ENCODE measurements at regions not wholly inside any gene's neighbourhood (a gene's known extent, or its start where the extent isn't known, plus 50 kb on each side); places are given as distances from the start of the nearest gene placed in this dataset.

DNA sequence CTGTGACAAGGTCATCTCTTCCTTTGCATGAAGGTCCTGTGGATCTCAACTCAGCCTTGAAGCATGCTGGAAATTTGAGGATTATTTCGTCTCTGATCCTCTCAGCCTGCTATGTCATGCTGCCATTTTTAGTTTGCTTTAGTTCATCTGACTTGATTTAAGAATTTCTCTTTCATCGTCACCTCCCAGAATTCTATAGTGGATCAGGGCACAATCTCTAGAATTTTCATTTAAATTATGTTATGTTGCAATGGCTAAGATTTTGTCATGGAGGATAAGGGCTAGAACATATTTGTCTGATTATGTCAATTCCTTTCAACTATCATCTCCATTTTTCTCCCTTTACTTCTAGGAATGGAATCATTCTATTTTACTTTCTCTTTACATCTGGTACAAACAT is 98.8 kb downstream of the PCDH10 start:
- Histone ChIP-seq H3K27me3 (no peaks in the 10 kb centered on the region), H3K27ac (no peak overlapping the region), H3K4me1 (no peaks in the 10 kb centered on the region), H3K36me3 (no peaks in the 10 kb centered on the region), H3K9me3 (no peaks in the 10 kb centered on the region), H3K4me3 (no peak overlapping the region)
- TF ChIP-seq EP300 (IDR thresholded peaks at IDR 0.05) (no peak), POLR2A (IDR thresholded peaks at IDR 0.05) (no peak)
- intact Hi-C loops (cut with DNase I; ENCODE audit: low total_unique reads), result no loop called here
- DNase-seq, result no peak
- 79 to 93% (median 85%) methylated on average over 2 of the region's 2 CpGs for WGBS, 5 donors

DNA sequence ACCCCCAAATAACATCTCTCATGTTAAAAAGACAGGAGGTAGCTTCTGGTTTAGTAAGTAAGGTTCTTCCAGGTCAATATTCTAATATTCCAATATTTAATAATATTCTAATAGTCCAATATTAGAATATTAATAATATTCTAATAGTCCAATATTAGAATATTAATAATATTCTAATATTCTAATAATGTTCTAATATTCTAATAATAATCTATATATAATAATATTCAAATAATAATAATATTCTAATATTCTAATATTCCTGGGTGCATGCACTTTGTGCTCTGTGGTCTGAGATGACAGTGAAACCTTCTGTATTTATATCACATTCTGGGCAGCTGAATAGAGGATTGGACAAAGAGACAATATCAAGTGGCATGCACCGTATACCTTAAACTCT is 96.1 kb downstream of the PCDH10 start:
- Histone ChIP-seq H3K4me1 (no peaks in the 10 kb centered on the region), H3K27ac (no peak overlapping the region), H3K9me3 (no peaks in the 10 kb centered on the region), H3K36me3 (no peaks in the 10 kb centered on the region), H3K4me3 (no peak overlapping the region), H3K27me3 (no peaks in the 10 kb centered on the region)
- WGBS, 5 donors, result 92 to 96% (median 93%) methylated on average over 1 of the region's 1 CpG
- no peak for DNase-seq
- TF ChIP-seq, protein P1, sequence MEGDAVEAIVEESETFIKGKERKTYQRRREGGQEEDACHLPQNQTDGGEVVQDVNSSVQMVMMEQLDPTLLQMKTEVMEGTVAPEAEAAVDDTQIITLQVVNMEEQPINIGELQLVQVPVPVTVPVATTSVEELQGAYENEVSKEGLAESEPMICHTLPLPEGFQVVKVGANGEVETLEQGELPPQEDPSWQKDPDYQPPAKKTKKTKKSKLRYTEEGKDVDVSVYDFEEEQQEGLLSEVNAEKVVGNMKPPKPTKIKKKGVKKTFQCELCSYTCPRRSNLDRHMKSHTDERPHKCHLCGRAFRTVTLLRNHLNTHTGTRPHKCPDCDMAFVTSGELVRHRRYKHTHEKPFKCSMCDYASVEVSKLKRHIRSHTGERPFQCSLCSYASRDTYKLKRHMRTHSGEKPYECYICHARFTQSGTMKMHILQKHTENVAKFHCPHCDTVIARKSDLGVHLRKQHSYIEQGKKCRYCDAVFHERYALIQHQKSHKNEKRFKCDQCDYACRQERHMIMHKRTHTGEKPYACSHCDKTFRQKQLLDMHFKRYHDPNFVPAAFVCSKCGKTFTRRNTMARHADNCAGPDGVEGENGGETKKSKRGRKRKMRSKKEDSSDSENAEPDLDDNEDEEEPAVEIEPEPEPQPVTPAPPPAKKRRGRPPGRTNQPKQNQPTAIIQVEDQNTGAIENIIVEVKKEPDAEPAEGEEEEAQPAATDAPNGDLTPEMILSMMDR (IDR thresholded peaks at IDR 0.05), result no peak
- TF ChIP-seq EP300 (IDR thresholded peaks at IDR 0.05) (no peak), POLR2AphosphoS5 (IDR thresholded peaks at IDR 0.05) (no peak), POLR2A (IDR thresholded peaks at IDR 0.05) (no peak)
- intact Hi-C loops (cut with DNase I; ENCODE audit: low total_unique reads), result no loop called here
